ENCODE measurements at regions not wholly inside any gene's neighbourhood (a gene's known extent, or its start where the extent isn't known, plus 50 kb on each side); places are given as distances from the start of the nearest gene placed in this dataset.

GRCh38 chr11:80457823-80458222, 1017.0 kb upstream of the TENM4 start:
- TF ChIP-seq CTCF (IDR thresholded peaks at IDR 0.05; ENCODE audit: insufficient read depth, low read length) (no peak), REST (IDR thresholded peaks at IDR 0.05; ENCODE audit: insufficient replicate concordance, low read depth) (no peak)

All from HL-60 (cell line).